HS-27A (cell line): ENCODE measurements at regions not wholly inside any gene's neighbourhood (a gene's known extent, or its start where the extent isn't known, plus 50 kb on each side); places are given as distances from the start of the nearest gene placed in this dataset.

Source experiments
- DNase-seq: peaks from one replicate; pipeline ENCODE4 v3.0.0-alpha.2; 2012; ENCODE audit warnings: low read depth, missing footprints

- DNase-seq = no peak
These were observed 153.7 kb upstream of the TSHZ2 start for GRCh38 chr20:52818491-52818890.

GRCh38 chr20:52817981-52818380 is 154.2 kb upstream of the TSHZ2 start:
- no peak for DNase-seq

GRCh38 chr20:52817511-52817910 is 154.6 kb upstream of the TSHZ2 start:
- DNase-seq = no peak

- no peak for DNase-seq
These were observed 157.8 kb upstream of the TSHZ2 start for GRCh38 chr20:52814371-52814770.

- DNase-seq = no peak
These were observed 159.8 kb upstream of the TSHZ2 start for GRCh38 chr20:52812231-52812847.

GRCh38 chr20:52809003-52809402 is 163.2 kb upstream of the TSHZ2 start:
- no peak for DNase-seq

GRCh38 chr20:52806918-52807317 is 165.2 kb upstream of the TSHZ2 start:
- no peak for DNase-seq

GRCh38 chr20:52805843-52806242 is 166.3 kb upstream of the TSHZ2 start:
- DNase-seq = no peak

- no peak for DNase-seq
These were observed 166.9 kb upstream of the TSHZ2 start for GRCh38 chr20:52805296-52805571.

- no peak for DNase-seq
These were observed 167.5 kb upstream of the TSHZ2 start for GRCh38 chr20:52804497-52805295.

GRCh38 chr20:52801628-52802006 is 170.5 kb upstream of the TSHZ2 start:
- no peak for DNase-seq

- no peak for DNase-seq
These were observed 171.2 kb upstream of the TSHZ2 start for GRCh38 chr20:52800734-52801627.

GRCh38 chr20:52799130-52799529 is 173.0 kb upstream of the TSHZ2 start:
- no peak for DNase-seq

GRCh38 chr20:52798124-52798523 is 174.0 kb upstream of the TSHZ2 start:
- no peak for DNase-seq

GRCh38 chr20:52794853-52795252 is 177.3 kb upstream of the TSHZ2 start:
- no peak for DNase-seq

- DNase-seq = no peak
These were observed 178.7 kb upstream of the TSHZ2 start for GRCh38 chr20:52793339-52793963.

- DNase-seq = no peak
These were observed 181.1 kb upstream of the TSHZ2 start for GRCh38 chr20:52791091-52791490.

GRCh38 chr20:52789716-52790115 is 182.4 kb upstream of the TSHZ2 start:
- no peak for DNase-seq

- no peak for DNase-seq
These were observed 184.2 kb upstream of the TSHZ2 start for GRCh38 chr20:52787962-52788361.

- DNase-seq = no peak
These were observed 184.9 kb upstream of the TSHZ2 start for GRCh38 chr20:52787216-52787615.

- DNase-seq = no peak
These were observed 186.5 kb upstream of the TSHZ2 start for GRCh38 chr20:52785679-52786078.

- DNase-seq = no peak
These were observed 188.4 kb upstream of the TSHZ2 start for GRCh38 chr20:52783769-52784168.

GRCh38 chr20:52780462-52780861 is 191.7 kb upstream of the TSHZ2 start:
- DNase-seq = no peak
